Chondrocyte (in vitro differentiated cells): ENCODE measurements at regions not wholly inside any gene's neighbourhood (a gene's known extent, or its start where the extent isn't known, plus 50 kb on each side); places are given as distances from the start of the nearest gene placed in this dataset.
A peak's percentile ranks its signal among the peaks of the same experiment; 100 is the strongest.

Source experiments
- DNase-seq: peaks from one replicate; pipeline ENCODE4 v3.0.0; 2021; ENCODE audit warnings: mixed read lengths, low spot score
- H3K27ac Mint-ChIP-seq: one replicate; pipeline ENCODE4 v1.8.0; 2021; ENCODE audit warnings: mild to moderate bottlenecking, moderate library complexity, mixed read lengths; ENCODE audit not compliant: unreplicated experiment
- H3K27me3 Mint-ChIP-seq: 2 replicates; pipeline ENCODE4 v1.8.0; 2021; ENCODE audit warnings: low read depth, mixed read lengths
- H3K36me3 Mint-ChIP-seq: 2 replicates; pipeline ENCODE4 v1.8.0; 2021; ENCODE audit warnings: low read depth, mixed read lengths
- H3K4me1 Mint-ChIP-seq: 2 replicates; pipeline ENCODE4 v1.8.0; 2021; ENCODE audit warnings: low read depth, mild to moderate bottlenecking, mixed read lengths
- H3K4me3 Mint-ChIP-seq: one replicate; pipeline ENCODE4 v1.8.0; 2021; ENCODE audit warnings: mild to moderate bottlenecking, moderate library complexity, mixed read lengths; ENCODE audit not compliant: unreplicated experiment
- H3K9me3 Mint-ChIP-seq: 2 replicates; pipeline ENCODE4 v1.8.0; 2021; ENCODE audit warnings: low read depth, mixed read lengths
- CTCF ChIP-seq: fragments of 200-600 bp; sonication (generic); IDR thresholded peaks from 2 replicates; pipeline ENCODE4 v1.5.0; 2021; ENCODE audit warnings: antibody characterized with exemption, mild to moderate bottlenecking, moderate library complexity

GRCh38 chr4:180116840-180117239, 2126.4 kb upstream of the TENM3 start:
- Mint-ChIP-seq H3K9me3 (no peaks in the 10 kb centered on the region), H3K27me3 (peaks cover 6% of the 10 kb centered on the region), H3K4me1 (no peaks in the 10 kb centered on the region), H3K36me3 (no peaks in the 10 kb centered on the region), H3K27ac (no peak overlapping the region), H3K4me3 (no peak overlapping the region)
- TF ChIP-seq CTCF, result no peak
- DNase-seq, result no peak

- no peak for TF ChIP-seq CTCF
- DNase-seq, result no peak
- H3K27me3 Mint-ChIP-seq, result peaks cover 5% of the 10 kb centered on the region
- no peaks in the 10 kb centered on the region for H3K4me1 Mint-ChIP-seq
- no peak overlapping the region for H3K27ac Mint-ChIP-seq
- H3K4me3 Mint-ChIP-seq, result no peak overlapping the region
- H3K9me3 Mint-ChIP-seq, result no peaks in the 10 kb centered on the region
- H3K36me3 Mint-ChIP-seq, result no peaks in the 10 kb centered on the region
Observed at GRCh38 chr4:180120068-180120467, 2123.1 kb upstream of the TENM3 start.

GRCh38 chr4:180134091-180134866, 2108.9 kb upstream of the TENM3 start:
- no peak for TF ChIP-seq CTCF
- H3K27ac Mint-ChIP-seq, result no peak overlapping the region
- H3K4me1 Mint-ChIP-seq, result peaks cover 6% of the 10 kb centered on the region
- H3K27me3 Mint-ChIP-seq, result no peaks in the 10 kb centered on the region
- peak overlapping the region; percentile 53 for H3K4me3 Mint-ChIP-seq
- DNase-seq, result no peak
- H3K36me3 Mint-ChIP-seq, result no peaks in the 10 kb centered on the region
- H3K9me3 Mint-ChIP-seq, result no peaks in the 10 kb centered on the region

- no peaks in the 10 kb centered on the region for H3K27me3 Mint-ChIP-seq
- no peak for DNase-seq
- no peaks in the 10 kb centered on the region for H3K9me3 Mint-ChIP-seq
- no peaks in the 10 kb centered on the region for H3K36me3 Mint-ChIP-seq
- no peak overlapping the region for H3K4me3 Mint-ChIP-seq
- no peak for TF ChIP-seq CTCF
- no peaks in the 10 kb centered on the region for H3K4me1 Mint-ChIP-seq
- no peak overlapping the region for H3K27ac Mint-ChIP-seq
Observed at GRCh38 chr4:180141734-180142133, 2101.5 kb upstream of the TENM3 start.

- Mint-ChIP-seq H3K36me3 (no peaks in the 10 kb centered on the region), H3K4me3 (no peak overlapping the region), H3K9me3 (no peaks in the 10 kb centered on the region), H3K27ac (no peak overlapping the region), H3K4me1 (peaks cover 4% of the 10 kb centered on the region), H3K27me3 (no peaks in the 10 kb centered on the region)
- DNase-seq, result no peak
- TF ChIP-seq CTCF, result no peak
Observed at GRCh38 chr4:180148737-180149136, 2094.5 kb upstream of the TENM3 start.
